T-helper 9 cell (primary cell): ENCODE measurements at regions not wholly inside any gene's neighbourhood (a gene's known extent, or its start where the extent isn't known, plus 50 kb on each side); places are given as distances from the start of the nearest gene placed in this dataset.
"Not testable (repeated sequence)": the region's sequence is repeated elsewhere in the genome, so short reads cannot be mapped to it uniquely, and the experiment has no call there.

ENCODE experiments used
- DNase-seq: peaks from one replicate; pipeline ENCODE4 v3.0.0-alpha.2; 2020

GRCh38 chr4:130021706-130022105 lies 925.8 kb downstream of the C4orf33 start:
- DNase-seq = no peak

DNA sequence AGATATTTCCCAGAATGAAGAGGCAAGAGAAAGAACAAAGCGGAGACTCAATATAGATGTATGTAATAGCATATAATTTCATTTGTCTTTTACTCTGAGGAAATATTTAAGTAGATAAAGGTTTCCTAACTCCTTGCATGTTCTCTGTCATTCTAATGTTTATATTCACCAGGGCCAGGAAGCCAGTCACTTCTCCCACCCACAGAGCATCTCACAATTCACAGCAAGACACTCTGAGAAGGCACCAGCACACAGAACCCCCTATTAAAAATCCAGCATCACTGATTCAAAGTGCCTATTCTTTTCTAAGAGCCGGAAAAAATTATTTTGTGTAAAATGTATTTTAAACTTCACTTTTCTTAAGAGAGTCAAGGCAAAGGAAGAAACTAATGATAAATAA lies 927.1 kb downstream of the C4orf33 start:
- no peak for DNase-seq

DNA sequence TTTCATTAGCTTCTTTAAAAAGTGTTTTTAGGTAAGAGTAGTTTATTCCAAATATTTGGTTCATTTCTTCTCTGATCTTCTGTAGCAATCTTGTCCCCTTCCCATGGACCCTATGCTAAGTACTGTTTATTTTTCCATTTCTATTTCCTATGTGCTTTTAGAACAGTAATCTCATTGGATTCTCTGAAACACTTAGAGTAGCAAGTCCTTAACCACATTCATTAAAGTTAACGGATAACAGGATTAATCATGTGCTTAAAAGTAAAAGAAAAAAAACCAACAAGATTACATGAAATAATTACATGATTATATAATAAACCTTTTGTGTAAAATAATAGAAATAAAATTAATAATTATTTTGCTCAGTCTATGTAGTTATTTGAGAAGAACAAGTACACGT lies 929.7 kb downstream of the C4orf33 start:
- DNase-seq = no peak

GRCh38 chr4:130026185-130026584 lies 930.2 kb downstream of the C4orf33 start:
- DNase-seq = no peak

DNA sequence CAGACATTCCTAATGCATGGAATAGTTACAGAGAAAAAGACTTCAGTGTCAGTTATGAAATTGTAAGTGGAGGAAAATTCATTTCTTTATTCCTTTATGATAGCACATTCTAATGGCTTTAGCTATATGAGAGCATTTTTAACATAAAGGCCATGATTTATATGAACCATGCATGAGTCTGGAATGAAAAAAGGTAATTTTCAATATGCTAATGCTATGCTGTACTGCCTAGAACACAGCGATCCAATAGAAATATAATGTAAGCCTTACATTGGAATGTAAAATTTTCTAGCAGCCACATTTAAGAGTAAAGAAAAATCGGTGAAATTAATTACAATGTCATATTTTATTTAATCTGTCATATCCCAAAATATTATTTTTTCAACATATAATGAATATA lies 932.0 kb downstream of the C4orf33 start:
- DNase-seq = no peak

DNA sequence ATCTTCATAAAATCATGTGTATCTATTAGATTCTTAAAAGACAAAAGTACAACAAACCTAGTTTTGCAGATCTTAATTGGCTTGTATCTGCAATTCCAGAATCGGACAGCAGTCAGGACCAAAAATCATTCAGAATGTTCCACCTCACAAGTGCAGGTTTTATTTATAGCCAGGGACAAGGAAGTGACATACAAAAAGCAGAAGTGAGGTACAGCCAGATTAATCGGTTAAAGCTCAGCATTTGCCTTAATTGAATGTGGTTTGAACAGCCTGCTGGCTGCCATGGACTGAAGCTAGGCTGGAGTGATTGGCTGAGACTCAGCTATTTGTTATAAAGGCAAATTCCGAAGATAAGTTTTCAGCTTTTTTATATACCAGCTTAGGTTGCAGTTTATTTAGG lies 932.6 kb downstream of the C4orf33 start:
- DNase-seq = no peak

DNA sequence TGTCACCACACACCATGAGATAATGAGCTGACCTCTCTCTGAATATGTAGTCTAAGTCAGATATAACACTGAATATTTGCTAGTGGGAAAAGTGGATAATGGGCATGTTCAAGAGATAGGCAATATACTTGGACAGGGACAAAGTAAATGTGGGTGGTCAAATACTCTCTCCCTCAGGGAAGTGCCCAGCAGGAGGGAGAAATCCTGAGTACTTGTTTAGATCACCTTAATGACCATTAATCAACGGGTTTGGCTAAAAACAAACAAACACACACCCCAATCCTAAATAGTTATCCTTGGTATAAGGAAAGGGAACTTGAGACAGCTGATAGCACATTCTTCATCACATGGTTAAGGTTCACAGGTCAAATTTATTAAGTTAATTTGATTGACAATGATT lies 933.5 kb downstream of the C4orf33 start:
- no peak for DNase-seq

- DNase-seq = no peak
These were observed 935.9 kb downstream of the C4orf33 start for GRCh38 chr4:130031858-130032257.

- not testable (repeated sequence) for DNase-seq
These were observed 937.7 kb downstream of the C4orf33 start for GRCh38 chr4:130033657-130034056.

DNA sequence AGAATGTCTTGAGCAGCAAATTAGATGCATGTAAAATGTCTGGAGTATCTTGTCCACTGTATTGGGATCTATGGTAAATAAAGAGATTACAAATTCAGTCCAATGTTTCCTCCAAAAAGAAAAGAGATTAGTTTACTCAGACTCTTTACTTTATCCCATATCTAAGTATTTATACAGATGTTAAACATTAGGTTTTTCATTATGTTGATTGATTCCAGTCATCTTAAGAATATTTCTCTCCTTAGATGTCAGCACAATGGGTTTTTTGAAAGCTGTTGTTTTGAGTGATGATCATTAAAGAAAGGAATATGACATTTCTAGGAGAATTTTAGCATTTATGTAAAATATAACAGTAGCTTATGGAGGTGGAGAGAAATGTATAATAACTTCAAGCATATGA lies 938.9 kb downstream of the C4orf33 start:
- DNase-seq = no peak

DNA sequence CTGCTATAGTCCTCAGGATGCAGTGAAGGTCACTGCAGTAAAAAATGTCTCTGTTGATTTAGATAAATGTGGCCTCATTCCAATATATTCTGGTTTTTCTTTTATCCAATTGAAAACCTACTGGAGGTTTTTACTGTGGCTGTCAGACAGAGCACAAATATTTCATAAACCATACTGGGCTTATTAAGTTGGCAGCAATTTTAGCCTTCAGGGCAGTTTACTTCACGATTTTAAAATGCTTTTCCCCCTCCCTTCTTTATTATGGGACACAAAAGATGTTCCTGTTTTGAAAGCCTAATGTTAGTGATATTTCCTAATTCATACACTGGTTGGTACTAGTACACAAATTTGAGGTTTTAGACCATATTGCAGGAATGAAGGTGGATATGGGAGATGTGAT lies 939.4 kb downstream of the C4orf33 start:
- DNase-seq = no peak

- not testable (repeated sequence) for DNase-seq
These were observed 941.9 kb downstream of the C4orf33 start for GRCh38 chr4:130037866-130038265.

- not testable (repeated sequence) for DNase-seq
These were observed 942.6 kb downstream of the C4orf33 start for GRCh38 chr4:130038540-130038939.

- no peak for DNase-seq
These were observed 947.8 kb downstream of the C4orf33 start for GRCh38 chr4:130043732-130044160.

GRCh38 chr4:130044788-130045531 lies 949.0 kb downstream of the C4orf33 start:
- no peak for DNase-seq

GRCh38 chr4:130053723-130054122 lies 957.8 kb downstream of the C4orf33 start:
- no peak for DNase-seq

DNA sequence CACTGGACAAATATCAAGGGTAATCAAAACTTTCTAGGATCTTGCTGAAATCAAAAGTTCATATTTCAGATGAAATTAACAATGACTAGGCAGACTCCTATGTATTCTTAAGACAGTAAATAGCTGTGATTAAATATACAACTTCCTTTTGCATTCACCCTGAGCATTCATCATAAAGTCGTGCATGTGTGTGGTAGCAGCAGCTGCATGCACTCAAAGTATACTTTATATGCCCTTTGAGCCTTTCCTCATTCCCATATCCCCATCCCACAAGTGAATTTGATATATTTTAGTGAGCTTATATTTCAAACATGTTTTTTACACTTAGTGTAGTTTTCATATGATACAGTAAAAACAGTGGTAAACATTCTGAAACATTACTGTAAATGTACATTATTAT lies 959.0 kb downstream of the C4orf33 start:
- no peak for DNase-seq

DNA sequence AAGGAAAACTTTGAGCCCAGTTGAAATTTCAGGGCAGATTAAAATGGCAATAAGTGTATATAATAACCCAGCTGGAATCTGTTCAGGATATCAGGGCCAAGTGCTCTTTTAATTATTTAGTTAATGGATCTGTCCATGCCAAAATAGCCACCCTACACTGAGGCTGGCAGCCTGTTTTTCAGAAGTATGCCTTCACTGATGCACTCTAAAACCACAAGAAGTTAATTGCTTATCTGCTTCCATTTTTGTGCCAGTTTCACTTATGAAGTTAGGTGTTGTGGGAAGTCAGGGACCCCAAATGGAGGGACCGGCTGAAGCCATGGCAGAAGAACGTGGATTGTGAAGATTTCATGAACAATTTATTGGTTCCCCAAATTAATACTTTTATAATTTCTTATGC lies 960.3 kb downstream of the C4orf33 start:
- DNase-seq = no peak

GRCh38 chr4:130064471-130064870 lies 968.5 kb downstream of the C4orf33 start:
- no peak for DNase-seq

GRCh38 chr4:130067419-130067818 lies 971.5 kb downstream of the C4orf33 start:
- DNase-seq = no peak

DNA sequence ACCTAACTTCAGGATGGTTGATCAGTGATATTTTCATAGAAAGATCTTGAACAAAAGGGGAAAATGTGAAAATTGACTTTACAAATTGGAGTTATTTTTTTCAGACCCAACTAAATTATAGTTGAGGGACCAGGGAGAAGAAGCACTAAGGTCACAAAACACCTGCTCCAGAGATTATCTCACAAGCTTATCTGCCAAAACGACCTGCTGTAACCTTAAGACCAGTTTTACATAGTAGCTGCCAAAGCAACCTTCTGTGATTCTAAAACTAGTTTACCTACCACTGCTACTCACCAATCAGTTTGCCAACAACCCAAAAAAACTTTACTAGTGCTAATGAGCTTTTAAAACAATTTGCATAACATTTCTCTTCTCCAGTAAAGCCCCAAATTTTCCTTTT lies 972.1 kb downstream of the C4orf33 start:
- no peak for DNase-seq

GRCh38 chr4:130071746-130072145 lies 975.8 kb downstream of the C4orf33 start:
- DNase-seq = no peak

DNA sequence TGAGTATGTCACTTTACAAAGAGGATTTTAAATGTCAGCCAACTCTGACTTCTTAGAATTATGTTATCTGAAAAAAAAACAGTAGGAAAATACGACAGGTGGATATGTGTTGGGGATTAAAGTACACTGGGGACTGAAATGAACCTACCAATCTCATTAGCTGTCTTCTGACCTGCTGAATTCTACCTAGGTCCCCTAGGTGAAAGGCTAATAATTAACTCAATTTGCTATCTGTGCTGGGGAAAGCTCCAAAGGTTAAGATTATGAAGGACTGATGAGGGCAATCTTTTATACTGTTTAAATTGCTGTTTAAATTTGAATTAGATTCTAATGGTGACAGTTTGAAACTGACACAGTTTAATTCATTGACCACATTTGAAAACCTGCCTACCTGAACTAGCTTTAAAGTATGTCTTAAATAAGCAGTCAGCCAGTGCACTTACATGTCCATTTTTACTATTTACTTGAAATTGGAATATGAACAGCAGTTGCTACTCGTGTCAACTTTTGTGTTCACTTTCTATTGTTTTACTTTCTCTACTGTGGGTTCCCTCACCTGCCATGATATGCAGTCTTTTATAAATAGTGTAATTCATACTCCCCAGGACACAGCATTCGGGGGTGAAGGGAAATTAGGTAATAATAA lies 977.3 kb downstream of the C4orf33 start:
- no peak for DNase-seq

- DNase-seq = no peak
These were observed 978.1 kb downstream of the C4orf33 start for GRCh38 chr4:130074096-130074495.

DNA sequence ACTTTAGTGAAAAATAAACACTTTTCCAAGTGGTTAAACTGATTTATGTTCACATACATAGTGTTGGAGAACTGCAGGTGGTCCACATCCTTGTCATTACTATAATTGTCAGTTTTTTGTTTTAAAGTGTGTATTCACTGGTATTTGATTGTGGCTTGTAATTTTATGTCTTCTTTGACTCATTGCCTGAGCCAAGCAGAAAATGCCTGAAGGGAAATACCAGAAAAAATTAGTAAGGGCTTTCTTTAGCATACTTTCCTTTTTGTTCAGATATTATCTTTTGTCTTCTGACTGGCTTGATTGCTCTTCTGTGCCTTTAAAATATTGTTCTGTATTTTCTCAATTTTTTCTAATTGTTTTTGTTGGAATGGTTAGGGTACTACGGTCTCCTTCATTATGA lies 981.3 kb downstream of the C4orf33 start:
- DNase-seq = no peak
